Lower leg skin (tissue), 3 donors: ENCODE measurements at regions not wholly inside any gene's neighbourhood (a gene's known extent, or its start where the extent isn't known, plus 50 kb on each side); places are given as distances from the start of the nearest gene placed in this dataset.

Experiments used
- POLR2A ChIP-seq, 2 donors: fragments of 450-650 bp; IDR thresholded peaks; one replicate each; pipeline ENCODE4 v1.6.1; 2016 to 2017; ENCODE audit warnings: antibody characterized with exemption in 2 of 2, mild to moderate bottlenecking in 1 of 2, moderate library complexity in 1 of 2
- TF ChIP-seq, protein P1 (sequence below), 3 donors: fragments of 450-650 bp; IDR thresholded peaks; one replicate each; pipeline ENCODE4 v1.5.1; 2016; ENCODE audit warnings: antibody characterized with exemption in 3 of 3, mild to moderate bottlenecking in 3 of 3, moderate library complexity in 2 of 3

DNA sequence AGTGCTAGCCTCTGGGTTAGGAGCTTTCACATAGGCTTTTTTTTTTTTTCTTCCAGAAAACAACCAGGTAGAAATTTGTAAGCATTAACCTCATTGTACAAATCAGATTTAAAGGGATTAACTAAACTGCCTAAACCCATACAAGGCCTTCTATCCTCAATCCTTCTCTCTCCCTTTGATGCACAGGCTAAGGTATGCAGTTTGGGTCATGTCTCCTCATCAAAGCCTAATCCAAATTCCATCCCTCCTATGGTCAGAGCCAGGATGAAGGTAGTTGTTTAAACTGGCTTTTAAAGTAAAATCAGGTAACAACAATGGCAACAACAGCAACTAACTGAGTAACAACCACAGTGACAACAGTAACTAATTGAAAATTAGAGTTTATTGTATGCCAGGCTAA lies 115.6 kb upstream of the SOX2 start:
- TF ChIP-seq, protein P1, sequence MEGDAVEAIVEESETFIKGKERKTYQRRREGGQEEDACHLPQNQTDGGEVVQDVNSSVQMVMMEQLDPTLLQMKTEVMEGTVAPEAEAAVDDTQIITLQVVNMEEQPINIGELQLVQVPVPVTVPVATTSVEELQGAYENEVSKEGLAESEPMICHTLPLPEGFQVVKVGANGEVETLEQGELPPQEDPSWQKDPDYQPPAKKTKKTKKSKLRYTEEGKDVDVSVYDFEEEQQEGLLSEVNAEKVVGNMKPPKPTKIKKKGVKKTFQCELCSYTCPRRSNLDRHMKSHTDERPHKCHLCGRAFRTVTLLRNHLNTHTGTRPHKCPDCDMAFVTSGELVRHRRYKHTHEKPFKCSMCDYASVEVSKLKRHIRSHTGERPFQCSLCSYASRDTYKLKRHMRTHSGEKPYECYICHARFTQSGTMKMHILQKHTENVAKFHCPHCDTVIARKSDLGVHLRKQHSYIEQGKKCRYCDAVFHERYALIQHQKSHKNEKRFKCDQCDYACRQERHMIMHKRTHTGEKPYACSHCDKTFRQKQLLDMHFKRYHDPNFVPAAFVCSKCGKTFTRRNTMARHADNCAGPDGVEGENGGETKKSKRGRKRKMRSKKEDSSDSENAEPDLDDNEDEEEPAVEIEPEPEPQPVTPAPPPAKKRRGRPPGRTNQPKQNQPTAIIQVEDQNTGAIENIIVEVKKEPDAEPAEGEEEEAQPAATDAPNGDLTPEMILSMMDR (IDR thresholded peaks at IDR 0.05) = no peak
- no peak for TF ChIP-seq POLR2A (IDR thresholded peaks at IDR 0.05)
